PFSK-1 (cell line): ENCODE measurements at regions not wholly inside any gene's neighbourhood (a gene's known extent, or its start where the extent isn't known, plus 50 kb on each side); places are given as distances from the start of the nearest gene placed in this dataset.

Experiments used
- FOXP2 ChIP-seq: optimal IDR thresholded peaks from 2 replicates; pipeline ENCODE3; 2011; ENCODE audit warnings: borderline replicate concordance, control low read depth, inconsistent platforms; ENCODE audit not compliant: insufficient read depth; ENCODE audit errors: extremely low read length, extremely low read depth
- POLR2AphosphoS5 ChIP-seq: IDR thresholded peaks from 2 replicates; pipeline ENCODE4 v1.6.1; 2012; ENCODE audit warnings: low read depth, mild to moderate bottlenecking, control low read depth, low read length, moderate library complexity
- REST ChIP-seq, 2 experiments: IDR thresholded peaks; 2 replicates each; pipeline versions ENCODE4 v1.6.1 to v1.8.0; 2011 to 2012; ENCODE audit warnings: low read depth in 2 of 2, low read length in 2 of 2, control low read depth in 1 of 2, inconsistent platforms in 1 of 2, mild to moderate bottlenecking in 1 of 2, moderate library complexity in 1 of 2; ENCODE audit not compliant: insufficient read depth in 1 of 2
- SIN3A ChIP-seq: IDR thresholded peaks from 2 replicates; pipeline ENCODE4 v1.6.1; 2012; ENCODE audit warnings: mild to moderate bottlenecking, low read length, moderate library complexity, borderline replicate concordance; ENCODE audit not compliant: insufficient read depth
- TAF1 ChIP-seq: IDR thresholded peaks from 2 replicates; pipeline ENCODE4 v1.6.1; 2012; ENCODE audit warnings: low read length, control low read depth, borderline replicate concordance; ENCODE audit not compliant: insufficient read depth

GRCh38 chr2:128754246-128754724 is 435.6 kb upstream of the HS6ST1 start:
- no peak for TF ChIP-seq POLR2AphosphoS5
- no peak for TF ChIP-seq REST (IDR thresholded peaks at IDR 0.05; ENCODE audit: insufficient read depth in 1 of 2, low read depth in 2 of 2, low read length in 2 of 2)
- TF ChIP-seq SIN3A = no peak
- TF ChIP-seq TAF1 = no peak
- TF ChIP-seq FOXP2 = no peak
